ENCODE measurements at regions not wholly inside any gene's neighbourhood (a gene's known extent, or its start where the extent isn't known, plus 50 kb on each side); places are given as distances from the start of the nearest gene placed in this dataset.
"Not testable (repeated sequence)": the region's sequence is repeated elsewhere in the genome, so short reads cannot be mapped to it uniquely, and the experiment has no call there.

- no peaks in the 10 kb centered on the region for H3K4me1 Mint-ChIP-seq (ENCODE audit: low read depth)
- H3K27me3 Mint-ChIP-seq (ENCODE audit: low read depth), result no peaks in the 10 kb centered on the region
- no peak overlapping the region for H3K27ac Mint-ChIP-seq
- H3K9me3 Mint-ChIP-seq, result no peaks in the 10 kb centered on the region
- no peak overlapping the region for H3K4me3 Mint-ChIP-seq
- H3K36me3 Mint-ChIP-seq (ENCODE audit: low read depth), result no peaks in the 10 kb centered on the region
These were observed 590.9 kb upstream of the NRSN1 start for GRCh38 chr6:23535101-23535500.

GRCh38 chr6:23537828-23538227 is 588.2 kb upstream of the NRSN1 start:
- H3K4me1 Mint-ChIP-seq (ENCODE audit: low read depth), result no peaks in the 10 kb centered on the region
- no peak overlapping the region for H3K4me3 Mint-ChIP-seq
- H3K36me3 Mint-ChIP-seq (ENCODE audit: low read depth), result no peaks in the 10 kb centered on the region
- H3K27me3 Mint-ChIP-seq (ENCODE audit: low read depth), result no peaks in the 10 kb centered on the region
- H3K9me3 Mint-ChIP-seq, result no peaks in the 10 kb centered on the region
- H3K27ac Mint-ChIP-seq, result no peak overlapping the region

GRCh38 chr6:23547851-23548250 is 578.2 kb upstream of the NRSN1 start:
- Mint-ChIP-seq H3K4me1 (ENCODE audit: low read depth) (no peaks in the 10 kb centered on the region), H3K4me3 (no peak overlapping the region), H3K27ac (no peak overlapping the region), H3K36me3 (ENCODE audit: low read depth) (no peaks in the 10 kb centered on the region), H3K9me3 (no peaks in the 10 kb centered on the region), H3K27me3 (ENCODE audit: low read depth) (no peaks in the 10 kb centered on the region)

- H3K27ac Mint-ChIP-seq; H3K36me3 Mint-ChIP-seq (ENCODE audit: low read depth); H3K27me3 Mint-ChIP-seq (ENCODE audit: low read depth); H3K4me3 Mint-ChIP-seq; H3K4me1 Mint-ChIP-seq (ENCODE audit: low read depth); H3K9me3 Mint-ChIP-seq: not testable (repeated sequence)
These were observed 571.1 kb upstream of the NRSN1 start for GRCh38 chr6:23554953-23555352.

GRCh38 chr6:23559587-23560343 is 566.2 kb upstream of the NRSN1 start:
- Mint-ChIP-seq H3K27ac (no peak overlapping the region), H3K4me3 (no peak overlapping the region), H3K36me3 (ENCODE audit: low read depth) (no peaks in the 10 kb centered on the region), H3K9me3 (peaks cover 16% of the 10 kb centered on the region), H3K4me1 (ENCODE audit: low read depth) (no peaks in the 10 kb centered on the region), H3K27me3 (ENCODE audit: low read depth) (no peaks in the 10 kb centered on the region)

- Mint-ChIP-seq H3K27me3 (ENCODE audit: low read depth) (no peaks in the 10 kb centered on the region), H3K4me3 (no peak overlapping the region), H3K9me3 (peaks cover 16% of the 10 kb centered on the region), H3K4me1 (ENCODE audit: low read depth) (no peaks in the 10 kb centered on the region), H3K27ac (no peak overlapping the region), H3K36me3 (ENCODE audit: low read depth) (no peaks in the 10 kb centered on the region)
These were observed 564.3 kb upstream of the NRSN1 start for GRCh38 chr6:23561732-23562131.

- H3K27me3 Mint-ChIP-seq (ENCODE audit: low read depth), result no peaks in the 10 kb centered on the region
- no peak overlapping the region for H3K27ac Mint-ChIP-seq
- no peaks in the 10 kb centered on the region for H3K4me1 Mint-ChIP-seq (ENCODE audit: low read depth)
- no peak overlapping the region for H3K4me3 Mint-ChIP-seq
- H3K9me3 Mint-ChIP-seq, result peaks cover 16% of the 10 kb centered on the region
- H3K36me3 Mint-ChIP-seq (ENCODE audit: low read depth), result no peaks in the 10 kb centered on the region
These were observed 563.5 kb upstream of the NRSN1 start for GRCh38 chr6:23562554-23562953.

- no peaks in the 10 kb centered on the region for H3K36me3 Mint-ChIP-seq (ENCODE audit: low read depth)
- peaks cover 16% of the 10 kb centered on the region for H3K9me3 Mint-ChIP-seq
- no peaks in the 10 kb centered on the region for H3K27me3 Mint-ChIP-seq (ENCODE audit: low read depth)
- no peak overlapping the region for H3K4me3 Mint-ChIP-seq
- no peaks in the 10 kb centered on the region for H3K4me1 Mint-ChIP-seq (ENCODE audit: low read depth)
- H3K27ac Mint-ChIP-seq, result no peak overlapping the region
These were observed 562.7 kb upstream of the NRSN1 start for GRCh38 chr6:23563323-23563722.

GRCh38 chr6:23566418-23566817 is 559.6 kb upstream of the NRSN1 start:
- no peaks in the 10 kb centered on the region for H3K27me3 Mint-ChIP-seq (ENCODE audit: low read depth)
- H3K4me3 Mint-ChIP-seq, result no peak overlapping the region
- H3K36me3 Mint-ChIP-seq (ENCODE audit: low read depth), result no peaks in the 10 kb centered on the region

GRCh38 chr6:23568292-23568691 is 557.7 kb upstream of the NRSN1 start:
- no peak overlapping the region for H3K27ac Mint-ChIP-seq
- H3K4me3 Mint-ChIP-seq, result no peak overlapping the region
- H3K36me3 Mint-ChIP-seq (ENCODE audit: low read depth), result no peaks in the 10 kb centered on the region
- no peaks in the 10 kb centered on the region for H3K27me3 Mint-ChIP-seq (ENCODE audit: low read depth)
- H3K9me3 Mint-ChIP-seq, result peaks cover 3% of the 10 kb centered on the region
- H3K4me1 Mint-ChIP-seq (ENCODE audit: low read depth), result no peaks in the 10 kb centered on the region

More at GRCh38 chr6:23566418-23566817, 559.6 kb upstream of the NRSN1 start:
- no peaks in the 10 kb centered on the region for H3K4me1 Mint-ChIP-seq (ENCODE audit: low read depth)
- H3K27ac Mint-ChIP-seq, result no peak overlapping the region
- H3K9me3 Mint-ChIP-seq, result peaks cover 16% of the 10 kb centered on the region

GRCh38 chr6:23584134-23584763 is 541.8 kb upstream of the NRSN1 start:
- Mint-ChIP-seq H3K9me3 (peaks cover 7% of the 10 kb centered on the region), H3K4me3 (no peak overlapping the region), H3K27ac (no peak overlapping the region), H3K4me1 (ENCODE audit: low read depth) (no peaks in the 10 kb centered on the region), H3K27me3 (ENCODE audit: low read depth) (no peaks in the 10 kb centered on the region), H3K36me3 (ENCODE audit: low read depth) (no peaks in the 10 kb centered on the region)

- H3K4me3 Mint-ChIP-seq, result no peak overlapping the region
- H3K36me3 Mint-ChIP-seq (ENCODE audit: low read depth), result no peaks in the 10 kb centered on the region
- H3K9me3 Mint-ChIP-seq, result peaks cover 7% of the 10 kb centered on the region
- H3K27ac Mint-ChIP-seq, result no peak overlapping the region
- H3K4me1 Mint-ChIP-seq (ENCODE audit: low read depth), result no peaks in the 10 kb centered on the region
- H3K27me3 Mint-ChIP-seq (ENCODE audit: low read depth), result no peaks in the 10 kb centered on the region
These were observed 538.4 kb upstream of the NRSN1 start for GRCh38 chr6:23587582-23587981.

- H3K27ac Mint-ChIP-seq, result no peak overlapping the region
- no peaks in the 10 kb centered on the region for H3K4me1 Mint-ChIP-seq (ENCODE audit: low read depth)
- no peak overlapping the region for H3K4me3 Mint-ChIP-seq
- H3K36me3 Mint-ChIP-seq (ENCODE audit: low read depth), result no peaks in the 10 kb centered on the region
- peaks cover 3% of the 10 kb centered on the region for H3K9me3 Mint-ChIP-seq
- no peaks in the 10 kb centered on the region for H3K27me3 Mint-ChIP-seq (ENCODE audit: low read depth)
These were observed 536.2 kb upstream of the NRSN1 start for GRCh38 chr6:23589811-23590210.

GRCh38 chr6:23590498-23591126 is 535.4 kb upstream of the NRSN1 start:
- Mint-ChIP-seq H3K9me3 (no peaks in the 10 kb centered on the region), H3K36me3 (ENCODE audit: low read depth) (no peaks in the 10 kb centered on the region), H3K27me3 (ENCODE audit: low read depth) (no peaks in the 10 kb centered on the region), H3K4me3 (no peak overlapping the region), H3K4me1 (ENCODE audit: low read depth) (no peaks in the 10 kb centered on the region), H3K27ac (no peak overlapping the region)

- Mint-ChIP-seq H3K27ac (no peak overlapping the region), H3K36me3 (ENCODE audit: low read depth) (no peaks in the 10 kb centered on the region), H3K4me3 (no peak overlapping the region), H3K27me3 (ENCODE audit: low read depth) (no peaks in the 10 kb centered on the region), H3K9me3 (no peaks in the 10 kb centered on the region), H3K4me1 (ENCODE audit: low read depth) (no peaks in the 10 kb centered on the region)
These were observed 534.3 kb upstream of the NRSN1 start for GRCh38 chr6:23591761-23592160.
